ENCODE measurements at regions not wholly inside any gene's neighbourhood (a gene's known extent, or its start where the extent isn't known, plus 50 kb on each side); places are given as distances from the start of the nearest gene placed in this dataset.

- no peaks in the 10 kb centered on the region for H3K36me3 ChIP-seq (replicated peaks; ENCODE audit: insufficient read depth, low read depth)
- H4K20me1 ChIP-seq (ENCODE audit: insufficient read depth, poor library complexity, severe bottlenecking) = no peaks in the 10 kb centered on the region
- H3K4me2 ChIP-seq = no peak overlapping the region
- H3K79me2 ChIP-seq = no peaks in the 10 kb centered on the region
- no peak overlapping the region for H3K4me3 ChIP-seq
- no peak overlapping the region for H2AFZ ChIP-seq
- H3K9me3 ChIP-seq (ENCODE audit: low read depth) = no peaks in the 10 kb centered on the region
- TF ChIP-seq EZH2 (IDR thresholded peaks at IDR 0.05; ENCODE audit: borderline replicate concordance) (no peak), CTCF (IDR thresholded peaks at IDR 0.05; ENCODE audit: poor library complexity) (no peak), EZH2phosphoT487 (IDR thresholded peaks at IDR 0.05; ENCODE audit: low read depth, severe bottlenecking, unreplicated experiment) (no peak)
- H3K27me3 ChIP-seq = peaks cover under 1% of the 10 kb centered on the region
- H3K27ac ChIP-seq = no peak overlapping the region
- H3K4me1 ChIP-seq (ENCODE audit: insufficient read depth) = no peaks in the 10 kb centered on the region
- no peaks in the 10 kb centered on the region for H3K9me2 ChIP-seq (replicated peaks; ENCODE audit: insufficient read depth)
- 94% methylated on average over 4 of the region's 4 CpGs for WGBS (ENCODE audit: low lambda C conversion rate, missing lambda C conversion rate)
- no peak for DNase-seq (ENCODE audit: low spot score)
These were observed 119.7 kb upstream of the LMO4 start for GRCh38 chr1:87208931-87209330.

GRCh38 chr1:87210151-87210550, 118.5 kb upstream of the LMO4 start:
- Histone ChIP-seq H2AFZ (no peak overlapping the region), H3K27me3 (no peaks in the 10 kb centered on the region), H3K9me2 (replicated peaks; ENCODE audit: insufficient read depth) (no peaks in the 10 kb centered on the region), H3K4me2 (no peak overlapping the region), H3K27ac (no peak overlapping the region), H3K79me2 (no peaks in the 10 kb centered on the region), H3K9me3 (ENCODE audit: low read depth) (no peaks in the 10 kb centered on the region), H3K4me3 (no peak overlapping the region), H3K36me3 (replicated peaks; ENCODE audit: insufficient read depth, low read depth) (no peaks in the 10 kb centered on the region), H3K4me1 (ENCODE audit: insufficient read depth) (no peaks in the 10 kb centered on the region), H4K20me1 (ENCODE audit: insufficient read depth, poor library complexity, severe bottlenecking) (no peaks in the 10 kb centered on the region)
- WGBS (ENCODE audit: low lambda C conversion rate, missing lambda C conversion rate) = 88% methylated on average over 3 of the region's 3 CpGs
- no peak for TF ChIP-seq EZH2phosphoT487 (IDR thresholded peaks at IDR 0.05; ENCODE audit: low read depth, severe bottlenecking, unreplicated experiment)
- TF ChIP-seq EZH2 (IDR thresholded peaks at IDR 0.05; ENCODE audit: borderline replicate concordance) = no peak
- TF ChIP-seq CTCF (IDR thresholded peaks at IDR 0.05; ENCODE audit: poor library complexity) = no peak
- no peak for DNase-seq (ENCODE audit: low spot score)

- Histone ChIP-seq H3K4me2 (no peak overlapping the region), H3K4me1 (ENCODE audit: insufficient read depth) (no peaks in the 10 kb centered on the region), H3K9me2 (replicated peaks; ENCODE audit: insufficient read depth) (no peaks in the 10 kb centered on the region), H3K27ac (no peak overlapping the region), H3K27me3 (no peaks in the 10 kb centered on the region), H3K9me3 (ENCODE audit: low read depth) (no peaks in the 10 kb centered on the region), H3K36me3 (replicated peaks; ENCODE audit: insufficient read depth, low read depth) (no peaks in the 10 kb centered on the region), H3K79me2 (no peaks in the 10 kb centered on the region), H4K20me1 (ENCODE audit: insufficient read depth, poor library complexity, severe bottlenecking) (no peaks in the 10 kb centered on the region), H2AFZ (peak overlapping the region; percentile 40), H3K4me3 (no peak overlapping the region)
- no peak for DNase-seq (ENCODE audit: low spot score)
- TF ChIP-seq CTCF (IDR thresholded peaks at IDR 0.05; ENCODE audit: poor library complexity) (no peak), EZH2phosphoT487 (IDR thresholded peaks at IDR 0.05; ENCODE audit: low read depth, severe bottlenecking, unreplicated experiment) (no peak), EZH2 (IDR thresholded peaks at IDR 0.05; ENCODE audit: borderline replicate concordance) (no peak)
- WGBS (ENCODE audit: low lambda C conversion rate, missing lambda C conversion rate) = 61% methylated on average over 6 of the region's 6 CpGs
These were observed 116.1 kb upstream of the LMO4 start for GRCh38 chr1:87212431-87213134.

Measured in hepatocyte (in vitro differentiated cells).